GM21381 (cell line): ENCODE measurements at regions not wholly inside any gene's neighbourhood (a gene's known extent, or its start where the extent isn't known, plus 50 kb on each side); places are given as distances from the start of the nearest gene placed in this dataset.

Experiments used
- ATAC-seq: cut with Tn5 transposase; IDR thresholded peaks from one replicate; pipeline ENCODE4 v1.9.1; 2021; ENCODE audit warnings: mild to moderate bottlenecking, moderate library complexity; ENCODE audit not compliant: unreplicated experiment

GRCh38 chr18:71027531-71027930 lies 738.7 kb downstream of the SOCS6 start:
- ATAC-seq = no peak

GRCh38 chr18:71025505-71026225 lies 736.8 kb downstream of the SOCS6 start:
- no peak for ATAC-seq

DNA sequence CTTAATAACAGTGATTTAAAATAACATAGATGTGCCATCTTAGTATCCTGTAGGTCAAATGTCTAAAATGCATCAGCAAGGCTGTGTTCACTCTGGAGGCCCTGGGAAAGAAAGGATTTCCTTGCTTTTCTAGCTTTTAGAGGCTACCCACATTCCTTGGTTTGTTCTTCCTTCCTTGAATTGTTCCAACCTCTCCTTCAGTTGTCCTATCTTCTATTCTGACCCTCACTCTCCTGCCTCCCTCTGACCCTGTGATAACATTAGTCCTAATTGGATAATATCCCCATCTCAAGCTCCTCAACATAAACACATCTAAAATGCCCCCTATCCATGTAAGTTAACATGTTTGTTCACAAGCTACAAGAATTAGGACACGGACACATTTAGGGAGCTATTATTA lies 733.5 kb downstream of the SOCS6 start:
- no peak for ATAC-seq

- ATAC-seq = no peak
Observed at GRCh38 chr18:71021030-71021362, 732.2 kb downstream of the SOCS6 start.

DNA sequence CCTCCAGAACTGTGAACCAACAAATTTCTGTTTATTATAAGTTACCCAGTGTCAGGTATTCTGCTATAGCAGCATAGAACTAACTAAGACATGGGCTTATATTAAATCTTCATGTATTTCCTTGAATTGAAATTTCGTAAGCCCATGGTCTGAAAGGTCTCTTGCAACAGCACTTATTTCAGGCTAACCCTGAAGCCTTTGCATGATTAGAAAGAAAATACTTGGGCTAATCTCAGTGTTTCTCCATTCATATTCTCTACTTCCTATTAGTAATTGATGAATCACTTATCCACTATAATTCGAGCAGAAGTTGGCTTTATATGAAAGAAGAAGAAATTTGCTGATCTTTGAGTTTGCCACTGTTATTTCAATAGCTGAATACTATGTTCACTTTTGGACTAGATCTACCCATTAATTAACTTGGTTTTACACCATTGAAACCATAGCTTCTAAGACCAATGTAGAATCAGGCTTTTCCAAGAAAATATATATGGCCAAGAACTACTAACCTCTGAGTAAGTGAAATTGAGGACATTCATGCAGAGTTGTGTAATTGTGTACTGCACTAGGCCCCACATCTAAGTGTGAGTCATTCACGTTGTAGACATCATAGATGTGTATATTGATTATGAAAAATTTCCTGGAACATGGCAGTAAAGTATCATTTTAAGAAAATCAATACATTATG lies 731.6 kb downstream of the SOCS6 start:
- ATAC-seq = no peak

DNA sequence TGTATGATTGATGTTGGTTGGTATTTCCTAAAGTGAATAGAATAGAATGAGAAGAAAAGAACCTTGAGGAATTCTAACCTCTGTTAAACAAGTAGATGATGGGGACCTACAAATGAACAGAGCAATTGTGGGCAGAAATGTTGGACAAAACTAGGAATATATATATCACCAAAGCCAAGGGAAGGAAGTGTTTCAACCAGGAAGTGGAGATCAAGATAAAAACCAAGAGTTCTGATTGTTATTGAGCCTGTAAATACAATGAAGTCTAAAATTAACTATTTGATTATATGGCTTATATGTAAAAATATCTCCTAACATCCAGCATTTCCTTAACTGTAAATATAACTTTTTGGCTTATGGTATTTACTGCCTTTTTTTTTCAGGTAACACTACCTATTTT lies 730.0 kb downstream of the SOCS6 start:
- no peak for ATAC-seq

DNA sequence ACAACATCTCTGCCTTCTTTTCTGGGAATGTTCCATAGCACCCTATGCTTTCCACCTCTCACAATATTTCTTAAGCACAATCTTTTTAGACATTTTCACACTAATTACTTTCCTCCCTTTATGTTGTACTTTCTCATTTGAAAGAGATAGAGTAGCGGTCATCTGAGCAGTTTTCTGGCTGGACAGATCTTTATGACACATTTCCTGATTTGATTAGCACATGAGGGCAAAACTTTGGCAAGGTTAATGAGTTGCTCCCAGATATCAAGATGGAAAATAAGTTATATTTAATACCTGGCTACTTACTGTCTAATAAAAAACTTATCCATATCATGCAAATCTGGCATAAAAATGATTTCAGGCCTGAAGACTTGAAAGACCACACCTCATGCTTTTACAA lies 723.9 kb downstream of the SOCS6 start:
- no peak for ATAC-seq

- no peak for ATAC-seq
Observed at GRCh38 chr18:71011389-71011788, 722.5 kb downstream of the SOCS6 start.

DNA sequence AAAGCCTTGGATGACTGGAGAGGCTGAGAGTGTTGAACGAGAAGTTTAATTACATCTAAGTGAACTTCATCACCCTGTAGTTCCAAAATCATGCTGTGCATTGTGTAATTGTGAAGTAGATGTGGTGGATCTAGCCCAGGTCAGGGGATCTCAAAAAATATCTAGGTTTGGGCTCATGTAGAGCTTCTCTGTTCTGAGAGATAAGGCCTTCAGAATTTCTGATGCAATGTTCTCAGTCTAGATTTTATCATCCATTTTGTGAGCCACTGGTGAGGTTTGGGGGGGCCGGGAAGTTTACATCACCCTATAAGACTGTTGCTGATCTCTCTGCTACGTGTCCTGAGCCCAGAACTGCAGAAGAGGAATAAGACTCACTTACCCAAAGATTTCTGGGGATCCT lies 719.4 kb downstream of the SOCS6 start:
- ATAC-seq = no peak

DNA sequence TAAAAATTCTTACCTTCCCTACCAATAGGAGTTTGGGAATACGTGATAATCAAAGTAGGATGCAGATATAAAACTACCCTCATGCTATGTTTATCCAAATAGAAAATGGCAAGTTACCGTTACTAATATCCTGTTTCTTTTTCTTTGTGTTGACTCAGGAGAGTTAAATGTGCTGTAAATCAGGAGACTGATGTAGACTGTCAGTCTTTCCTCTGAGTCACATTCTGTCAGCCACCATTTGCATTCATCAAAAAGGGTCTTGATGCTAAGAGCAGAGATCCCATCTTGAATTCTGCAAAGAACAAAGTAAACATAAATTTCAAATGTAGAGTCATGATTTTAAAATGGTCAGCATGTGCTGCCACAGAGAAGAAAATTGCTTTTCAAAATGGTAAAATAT lies 712.8 kb downstream of the SOCS6 start:
- no peak for ATAC-seq

- ATAC-seq = no peak
Observed at GRCh38 chr18:70998490-70998889, 709.6 kb downstream of the SOCS6 start.

GRCh38 chr18:70994116-70994515 lies 705.3 kb downstream of the SOCS6 start:
- ATAC-seq = no peak

- ATAC-seq = no peak
Observed at GRCh38 chr18:70991577-70991976, 702.7 kb downstream of the SOCS6 start.

- no peak for ATAC-seq
Observed at GRCh38 chr18:70985948-70986347, 697.1 kb downstream of the SOCS6 start.

GRCh38 chr18:70982292-70982691 lies 693.4 kb downstream of the SOCS6 start:
- no peak for ATAC-seq

DNA sequence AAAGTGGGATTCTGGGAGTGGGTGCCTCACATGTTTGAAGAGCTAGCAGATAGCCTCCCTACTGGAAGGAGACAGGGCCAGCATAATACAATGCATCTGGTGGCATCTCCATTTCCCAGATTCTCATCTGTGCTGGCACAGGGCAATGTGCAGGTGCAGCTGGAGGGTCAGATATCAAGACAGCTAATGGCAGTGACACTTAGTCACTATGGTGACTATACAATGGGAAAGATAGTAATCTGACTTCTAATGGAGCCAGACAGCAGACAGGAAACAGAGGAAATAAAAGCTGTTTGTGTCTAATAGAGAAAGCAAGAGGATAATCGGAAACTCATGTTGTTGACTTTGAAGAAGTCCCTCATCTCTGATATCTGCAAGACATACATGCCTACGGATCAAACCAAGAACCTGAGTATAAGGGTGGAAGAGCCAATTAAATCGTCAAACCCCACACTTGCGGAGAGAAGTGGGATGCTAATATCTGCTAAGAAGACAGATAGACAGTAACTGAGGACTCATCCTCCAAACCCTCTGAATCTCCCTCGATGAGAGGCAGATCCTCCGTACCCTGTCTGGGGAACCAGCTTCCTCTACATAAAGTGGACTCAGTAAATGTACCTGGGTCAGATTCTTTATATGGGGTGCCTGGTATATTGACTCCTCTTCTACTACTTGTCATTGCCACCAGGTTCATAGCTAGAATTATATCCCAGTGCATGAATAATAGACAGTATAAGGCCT lies 692.7 kb downstream of the SOCS6 start:
- no peak for ATAC-seq

- ATAC-seq = no peak
Observed at GRCh38 chr18:70973626-70974025, 684.8 kb downstream of the SOCS6 start.

DNA sequence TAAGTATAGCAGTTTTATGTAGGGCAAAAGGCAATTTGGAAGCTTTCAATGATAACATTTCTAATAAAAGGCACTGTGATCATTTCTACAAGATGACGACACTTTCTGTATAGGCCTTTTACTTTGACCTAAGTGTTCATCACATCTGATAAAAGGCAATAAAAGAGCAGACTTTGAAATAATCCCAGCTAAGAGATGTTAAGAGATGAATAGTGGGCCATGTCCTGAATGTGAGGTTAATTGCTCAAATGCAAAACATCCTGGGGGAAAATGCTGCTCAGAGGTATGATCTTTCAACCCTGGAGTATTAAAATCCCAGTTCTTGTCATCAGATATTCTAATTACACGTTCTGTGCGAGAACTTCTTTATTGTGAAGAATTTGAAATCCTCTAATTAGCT lies 677.6 kb downstream of the SOCS6 start:
- ATAC-seq = no peak

- no peak for ATAC-seq
Observed at GRCh38 chr18:70961939-70962338, 673.1 kb downstream of the SOCS6 start.

DNA sequence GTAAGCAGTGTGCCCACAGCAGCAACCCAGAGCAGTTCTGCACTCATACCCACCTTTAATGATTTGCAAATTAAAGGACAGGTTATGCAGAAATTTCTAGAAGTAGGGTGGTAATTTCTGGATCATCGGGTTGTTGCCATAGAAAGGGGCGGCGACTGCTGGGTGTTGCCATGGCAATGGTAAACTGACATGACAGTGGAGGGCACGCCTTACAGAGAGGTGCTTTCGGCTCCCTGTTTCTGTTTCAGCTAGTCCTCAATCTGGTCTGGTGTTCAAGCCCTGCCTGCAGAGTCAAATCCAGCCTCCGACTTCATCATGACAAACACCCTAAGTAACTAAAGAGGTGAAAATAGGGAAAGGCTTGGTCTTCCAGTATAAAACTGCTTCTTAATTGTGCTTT lies 667.7 kb downstream of the SOCS6 start:
- no peak for ATAC-seq

DNA sequence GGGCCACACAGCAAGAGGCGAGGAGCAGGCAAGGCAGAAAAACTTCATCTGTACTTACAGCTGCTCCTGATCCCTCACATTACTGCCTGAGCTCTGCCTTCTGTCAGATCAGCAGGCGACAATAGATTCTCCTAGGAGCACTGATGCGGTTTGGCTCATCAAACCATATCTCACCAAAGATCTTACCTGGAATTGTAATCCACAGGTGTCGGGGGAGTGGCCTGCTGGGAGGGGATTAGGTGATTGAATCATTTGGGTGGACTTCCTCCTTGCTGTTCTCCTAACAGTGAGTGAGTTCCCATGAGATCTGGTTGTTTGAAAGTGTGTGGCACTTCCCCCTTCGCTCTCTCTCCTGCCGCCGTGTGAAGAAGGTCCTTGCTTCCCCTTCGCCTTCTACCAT lies 647.3 kb downstream of the SOCS6 start:
- ATAC-seq = no peak
